GM12875 (cell line): ENCODE measurements at regions not wholly inside any gene's neighbourhood (a gene's known extent, or its start where the extent isn't known, plus 50 kb on each side); places are given as distances from the start of the nearest gene placed in this dataset.

Experiments
- H3K4me3 ChIP-seq: one replicate; pipeline ENCODE4 v1.5.1; 2011; ENCODE audit warnings: low read depth, low read length, control low read depth
- CTCF ChIP-seq: IDR thresholded peaks from 2 replicates; pipeline ENCODE4 v1.5.1; 2011; ENCODE audit warnings: low read depth, mild to moderate bottlenecking, control low read depth, inconsistent platforms, low read length, moderate library complexity, borderline replicate concordance; ENCODE audit not compliant: insufficient read depth

GRCh38 chr6:170116636-170117035, 174.2 kb downstream of the DLL1 start:
- no peak for TF ChIP-seq CTCF
- no peak overlapping the region for H3K4me3 ChIP-seq

GRCh38 chr6:170114956-170115855, 175.7 kb downstream of the DLL1 start:
- no peak for TF ChIP-seq CTCF
- H3K4me3 ChIP-seq = no peak overlapping the region

- no peak for TF ChIP-seq CTCF
- no peak overlapping the region for H3K4me3 ChIP-seq
Observed at GRCh38 chr6:170114187-170114945, 176.5 kb downstream of the DLL1 start.

- no peak overlapping the region for H3K4me3 ChIP-seq
- no peak for TF ChIP-seq CTCF
Observed at GRCh38 chr6:170113141-170113540, 177.7 kb downstream of the DLL1 start.

- no peak for TF ChIP-seq CTCF
- H3K4me3 ChIP-seq = no peak overlapping the region
Observed at GRCh38 chr6:170112583-170112860, 178.4 kb downstream of the DLL1 start.

- no peak overlapping the region for H3K4me3 ChIP-seq
- no peak for TF ChIP-seq CTCF
Observed at GRCh38 chr6:170111816-170112582, 178.9 kb downstream of the DLL1 start.
